AG04450 (cell line): ENCODE measurements at regions not wholly inside any gene's neighbourhood (a gene's known extent, or its start where the extent isn't known, plus 50 kb on each side); places are given as distances from the start of the nearest gene placed in this dataset.

ENCODE experiments used
- CTCF ChIA-PET: fragments of 300-600, 350-600 bp; formaldehyde crosslinking; extraction: SDS; loops from one replicate; lab custom pipeline; 2022; ENCODE audit warnings: antibody characterized with exemption, inconsistent platforms; lab: Charles Lee
- POLR2A ChIA-PET: fragments of 350-600 bp; formaldehyde crosslinking; extraction: SDS; loops from one replicate; lab custom pipeline; 2021; ENCODE audit warnings: antibody characterized with exemption, inconsistent platforms; lab: Yijun Ruan, JAX
- DNase-seq: peaks from one replicate; pipeline ENCODE4 v3.0.0-alpha.2; 2011; ENCODE audit warnings: low read depth, low spot score
- H3K27ac ChIP-seq: one replicate; pipeline ENCODE4 v1.5.1; 2012; ENCODE audit warnings: low read depth, low read length, control low read depth
- H3K27me3 ChIP-seq: one replicate; pipeline ENCODE4 v1.6.0; 2012; ENCODE audit warnings: low read length; ENCODE audit not compliant: control insufficient read depth, insufficient read depth
- H3K4me3 ChIP-seq: 2 replicates; pipeline ENCODE4 v1.5.1; 2011; ENCODE audit warnings: mild to moderate bottlenecking, low read depth, low read length, control low read depth
- H3K9me3 ChIP-seq: 2 replicates; pipeline ENCODE4 v1.5.1; 2012; ENCODE audit warnings: low read length; ENCODE audit not compliant: control insufficient read depth, insufficient read depth
- CTCF ChIP-seq: IDR thresholded peaks from 2 replicates; pipeline ENCODE4 v1.5.1; 2011; ENCODE audit warnings: low read depth, low read length, control low read depth, inconsistent platforms

- ChIA-PET CTCF (no interaction called here), POLR2A (no interaction called here)
- Histone ChIP-seq H3K9me3 (peaks cover 39% of the 10 kb centered on the region), H3K27ac (no peak overlapping the region), H3K4me3 (no peak overlapping the region), H3K27me3 (no peaks in the 10 kb centered on the region)
- TF ChIP-seq CTCF: no peak
- no peak for DNase-seq
These were observed 146.4 kb downstream of the ZNF248 start for GRCh38 chr10:37710831-37711616.

DNA sequence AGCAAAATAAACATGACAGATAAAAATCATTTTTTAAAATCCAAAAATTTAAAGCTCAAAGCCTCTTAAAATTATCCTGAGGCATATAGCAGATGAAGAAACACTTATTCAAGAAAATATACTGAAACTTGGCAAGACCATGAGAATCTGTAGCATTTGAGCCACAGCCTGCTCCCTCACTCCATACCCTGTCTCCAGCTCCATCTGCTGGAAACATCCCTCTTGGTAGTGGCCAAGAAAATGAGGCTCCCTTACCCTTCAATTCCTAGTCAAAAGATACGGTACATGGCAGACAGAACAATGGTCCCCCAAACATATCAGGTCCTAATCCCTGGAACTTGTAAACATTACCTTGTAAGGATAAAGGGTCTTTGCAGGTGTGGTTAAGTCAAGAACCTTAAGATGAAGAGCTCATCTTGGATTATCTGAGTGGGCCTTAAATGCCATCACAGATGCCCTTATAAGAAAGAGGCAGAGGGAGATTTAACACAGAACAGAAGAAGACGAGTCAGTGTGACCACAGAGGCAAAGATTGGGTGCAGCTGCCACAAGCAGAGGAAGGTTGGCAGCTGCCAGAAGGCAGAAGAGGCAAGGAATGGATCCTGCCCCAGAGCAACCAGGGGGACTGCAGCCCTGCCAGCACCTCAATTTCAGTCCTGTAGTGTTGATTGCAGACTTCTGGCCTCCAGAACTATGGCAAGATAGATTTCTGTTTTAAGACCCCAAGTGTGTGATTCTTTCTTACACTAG, 149.4 kb downstream of the ZNF248 start:
- Histone ChIP-seq H3K9me3 (peaks cover 64% of the 10 kb centered on the region), H3K4me3 (no peak overlapping the region), H3K27ac (no peak overlapping the region), H3K27me3 (no peaks in the 10 kb centered on the region)
- no peak for TF ChIP-seq CTCF
- DNase-seq: no peak
- ChIA-PET CTCF (no interaction called here), POLR2A (no interaction called here)

GRCh38 chr10:37704566-37704965, 152.8 kb downstream of the ZNF248 start:
- H3K9me3 ChIP-seq: peaks cover 63% of the 10 kb centered on the region
- DNase-seq: no peak
- ChIA-PET POLR2A (no interaction called here), CTCF (no interaction called here)
- H3K4me3 ChIP-seq: no peak overlapping the region
- no peaks in the 10 kb centered on the region for H3K27me3 ChIP-seq
- no peak for TF ChIP-seq CTCF
- no peak overlapping the region for H3K27ac ChIP-seq

- no peak for DNase-seq
- no peak overlapping the region for H3K27ac ChIP-seq
- no peak for TF ChIP-seq CTCF
- H3K9me3 ChIP-seq: peaks cover 66% of the 10 kb centered on the region
- no peaks in the 10 kb centered on the region for H3K27me3 ChIP-seq
- no peak overlapping the region for H3K4me3 ChIP-seq
- CTCF ChIA-PET: no interaction called here
- POLR2A ChIA-PET: no interaction called here
These were observed 153.5 kb downstream of the ZNF248 start for GRCh38 chr10:37703833-37704382.

DNA sequence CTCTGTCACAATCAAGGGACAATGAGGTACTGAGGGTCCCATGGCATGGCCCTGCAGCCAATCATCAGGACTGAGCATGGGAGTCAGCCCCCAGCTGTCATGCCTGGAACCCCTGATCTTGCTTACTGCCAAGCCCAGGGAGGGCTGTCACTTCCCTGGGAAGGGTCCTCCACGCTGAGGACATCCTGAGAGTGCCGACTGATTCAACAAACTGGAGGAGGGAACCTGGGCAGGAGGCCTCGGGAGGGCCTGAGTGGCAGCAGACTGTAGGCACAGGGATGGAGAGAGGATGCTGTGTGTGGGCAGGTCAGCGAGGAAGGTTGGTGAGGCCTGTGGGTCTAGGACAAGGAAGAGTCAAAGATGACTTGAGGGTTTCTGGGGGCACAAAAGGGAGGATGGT, 154.3 kb downstream of the ZNF248 start:
- CTCF ChIA-PET: no interaction called here
- no peak overlapping the region for H3K27ac ChIP-seq
- TF ChIP-seq CTCF: no peak
- no peak for DNase-seq
- peaks cover 61% of the 10 kb centered on the region for H3K9me3 ChIP-seq
- H3K27me3 ChIP-seq: no peaks in the 10 kb centered on the region
- POLR2A ChIA-PET: no interaction called here
- H3K4me3 ChIP-seq: no peak overlapping the region
